HFFc6 (cell line): ENCODE measurements at regions not wholly inside any gene's neighbourhood (a gene's known extent, or its start where the extent isn't known, plus 50 kb on each side); places are given as distances from the start of the nearest gene placed in this dataset.

Experiments
- DNase-seq: peaks from one replicate; pipeline ENCODE4 v3.0.0-alpha.2; 2018
- H3K27ac Mint-ChIP-seq: 2 replicates; pipeline ENCODE4 v1.8.0; 2020; ENCODE audit warnings: mild to moderate bottlenecking, mixed read lengths
- H3K27me3 Mint-ChIP-seq: 2 replicates; pipeline ENCODE4 v1.8.0; 2021; ENCODE audit warnings: mild to moderate bottlenecking, moderate library complexity, mixed read lengths; ENCODE audit not compliant: insufficient read depth
- H3K36me3 Mint-ChIP-seq: 2 replicates; pipeline ENCODE4 v1.8.0; 2021; ENCODE audit warnings: low read depth, mixed read lengths
- H3K4me1 Mint-ChIP-seq: 2 replicates; pipeline ENCODE4 v1.8.0; 2020; ENCODE audit warnings: low read depth, mixed read lengths
- H3K4me3 Mint-ChIP-seq: 2 replicates; pipeline ENCODE4 v1.8.0; 2020; ENCODE audit warnings: mild to moderate bottlenecking, moderate library complexity, mixed read lengths
- H3K9me3 Mint-ChIP-seq: 2 replicates; pipeline ENCODE4 v1.8.0; 2020; ENCODE audit warnings: mild to moderate bottlenecking, mixed read lengths
- CTCF ChIP-seq: fragments of 200-600 bp; sonication (generic); IDR thresholded peaks from 2 replicates; pipeline ENCODE4 v1.5.0; 2021; ENCODE audit warnings: antibody characterized with exemption, mild to moderate bottlenecking

GRCh38 chr18:76662626-76663025 is 159.7 kb upstream of the ZNF236 start:
- Mint-ChIP-seq H3K9me3 (no peaks in the 10 kb centered on the region), H3K36me3 (no peaks in the 10 kb centered on the region), H3K4me1 (peaks cover 4% of the 10 kb centered on the region; the same call in 1 of the 2 replicates), H3K4me3 (no peak overlapping the region), H3K27ac (no peak overlapping the region), H3K27me3 (peaks cover 21% of the 10 kb centered on the region)
- no peak for DNase-seq
- TF ChIP-seq CTCF, result no peak

DNA sequence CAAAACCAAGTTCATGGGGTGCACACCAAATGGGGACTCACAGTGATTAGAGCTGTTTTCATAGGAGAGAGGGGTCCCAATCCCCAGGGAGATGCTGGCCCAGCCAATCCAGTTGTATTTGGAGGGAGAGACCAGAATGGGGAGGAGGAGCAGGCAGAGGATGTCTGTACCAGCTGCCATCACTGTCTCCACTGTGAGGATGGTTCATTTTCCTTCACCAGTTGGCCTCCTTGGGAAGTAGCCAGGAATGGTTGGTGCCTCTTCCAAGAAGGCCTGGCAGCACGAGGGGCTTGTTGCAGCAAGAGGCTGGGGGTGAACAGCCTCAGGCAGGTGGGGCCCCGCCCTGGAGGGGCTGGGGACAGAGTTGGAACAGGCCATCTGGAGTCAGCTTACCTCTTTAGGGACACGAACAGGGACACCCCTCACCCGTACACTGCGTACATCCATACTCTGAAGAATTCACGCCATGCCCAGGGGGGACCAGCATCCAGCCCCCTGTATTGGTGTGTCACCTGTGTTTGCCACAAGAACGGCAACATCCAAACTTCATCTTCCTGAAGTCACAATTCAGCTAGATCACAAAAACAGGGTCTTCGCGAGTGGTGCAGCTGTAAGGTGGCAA is 161.7 kb upstream of the ZNF236 start:
- Mint-ChIP-seq H3K27me3 (peaks cover 13% of the 10 kb centered on the region), H3K4me1 (peaks cover 11% of the 10 kb centered on the region; the same call in 1 of the 2 replicates), H3K9me3 (no peaks in the 10 kb centered on the region), H3K4me3 (no peak overlapping the region), H3K36me3 (no peaks in the 10 kb centered on the region), H3K27ac (no peak overlapping the region)
- TF ChIP-seq CTCF, result no peak
- no peak for DNase-seq

- H3K36me3 Mint-ChIP-seq, result no peaks in the 10 kb centered on the region
- H3K27ac Mint-ChIP-seq, result no peak overlapping the region
- peaks cover 16% of the 10 kb centered on the region for H3K27me3 Mint-ChIP-seq
- peaks cover 11% of the 10 kb centered on the region; the same call in 1 of the 2 replicates for H3K4me1 Mint-ChIP-seq
- no peaks in the 10 kb centered on the region for H3K9me3 Mint-ChIP-seq
- TF ChIP-seq CTCF, result peak; percentile 56
- no peak overlapping the region for H3K4me3 Mint-ChIP-seq
- DNase-seq, result no peak
Observed at GRCh38 chr18:76658627-76659026, 163.6 kb upstream of the ZNF516 start.

DNA sequence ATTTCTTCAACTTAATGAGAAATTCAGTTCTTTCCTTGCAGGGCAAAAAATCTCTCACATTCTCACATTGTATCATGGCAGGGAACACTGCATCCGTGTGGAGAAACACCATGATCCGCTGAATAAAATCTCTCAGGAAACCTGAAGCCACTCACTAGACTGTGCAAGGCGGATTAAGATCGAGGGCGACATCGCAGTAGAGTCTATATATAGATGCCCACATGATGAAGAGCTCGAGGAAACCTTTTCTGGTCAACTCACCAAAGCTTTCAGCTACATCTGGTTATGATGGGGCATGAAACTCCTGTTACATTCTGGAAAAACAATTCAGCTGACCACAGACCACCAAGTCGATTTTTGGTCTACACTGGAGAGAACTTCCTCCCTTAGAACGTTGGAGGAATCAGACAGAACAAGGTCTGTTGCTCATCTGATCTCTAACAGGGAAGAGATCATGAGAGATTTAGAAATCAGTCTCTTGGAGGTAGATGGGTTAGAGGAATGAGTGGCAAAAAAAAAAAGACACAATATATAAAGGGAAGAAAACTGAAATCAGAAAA is 162.9 kb upstream of the ZNF516 start:
- H3K9me3 Mint-ChIP-seq, result no peaks in the 10 kb centered on the region
- DNase-seq, result no peak
- no peak for TF ChIP-seq CTCF
- H3K27ac Mint-ChIP-seq, result no peak overlapping the region
- H3K27me3 Mint-ChIP-seq, result peaks cover 16% of the 10 kb centered on the region
- H3K4me1 Mint-ChIP-seq, result peaks cover 11% of the 10 kb centered on the region; the same call in 1 of the 2 replicates
- H3K36me3 Mint-ChIP-seq, result no peaks in the 10 kb centered on the region
- H3K4me3 Mint-ChIP-seq, result no peak overlapping the region; the same call in 1 of the 2 replicates

DNA sequence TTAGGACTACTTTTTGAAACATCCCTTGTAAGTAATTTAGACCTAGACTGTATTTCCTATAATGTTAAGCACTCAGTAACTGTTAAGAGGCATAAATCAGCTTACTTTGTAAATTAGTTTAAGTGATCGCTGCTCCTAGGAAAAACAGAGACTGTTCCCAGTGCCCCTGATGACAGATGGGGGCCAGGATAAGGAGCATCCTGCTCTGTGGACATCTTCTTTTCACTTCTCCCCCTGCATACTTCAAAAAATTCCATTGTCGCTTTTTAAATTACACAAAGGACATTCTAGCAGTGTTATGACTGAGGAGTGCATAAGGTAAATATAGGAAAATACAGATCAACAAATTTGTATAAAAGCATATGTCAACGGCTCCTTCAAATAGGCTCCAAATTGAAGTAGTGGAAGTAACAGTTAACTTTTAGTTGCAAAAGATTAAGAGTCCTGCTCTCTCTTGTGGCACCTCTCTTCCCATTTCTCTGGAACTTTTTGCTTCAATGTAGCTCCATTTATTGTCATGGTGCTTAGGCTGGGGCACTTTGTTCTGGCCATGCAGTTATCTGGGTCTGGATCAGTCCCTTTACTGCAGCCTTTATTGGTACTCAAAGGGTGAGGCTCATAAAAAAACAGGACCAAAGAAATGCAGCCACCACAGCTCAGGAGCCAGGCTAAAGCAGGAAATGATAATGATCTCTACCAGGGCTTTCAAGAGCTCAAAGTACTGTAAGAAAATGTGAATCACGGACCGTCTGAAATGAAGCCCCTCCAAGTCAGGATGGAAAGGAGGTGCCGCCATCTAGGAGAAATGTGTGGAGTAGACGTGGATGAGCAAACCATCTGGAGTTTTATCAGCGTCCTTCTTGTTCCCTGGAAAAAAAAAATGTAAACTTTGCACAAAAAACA is 162.1 kb upstream of the ZNF516 start:
- DNase-seq, result peak; percentile 36
- Mint-ChIP-seq H3K9me3 (no peaks in the 10 kb centered on the region), H3K27me3 (peaks cover 19% of the 10 kb centered on the region)

More for the DNA sequence above, 162.1 kb upstream of the ZNF516 start:
- no peak; the same call in 1 of the 2 replicates for TF ChIP-seq CTCF
- H3K27ac Mint-ChIP-seq, result no peak overlapping the region
- H3K4me3 Mint-ChIP-seq, result no peak overlapping the region; the same call in 1 of the 2 replicates
- H3K4me1 Mint-ChIP-seq, result peaks cover 11% of the 10 kb centered on the region; the same call in 1 of the 2 replicates
- no peaks in the 10 kb centered on the region for H3K36me3 Mint-ChIP-seq
